ENCODE measurements at regions not wholly inside any gene's neighbourhood (a gene's known extent, or its start where the extent isn't known, plus 50 kb on each side); places are given as distances from the start of the nearest gene placed in this dataset.

DNA sequence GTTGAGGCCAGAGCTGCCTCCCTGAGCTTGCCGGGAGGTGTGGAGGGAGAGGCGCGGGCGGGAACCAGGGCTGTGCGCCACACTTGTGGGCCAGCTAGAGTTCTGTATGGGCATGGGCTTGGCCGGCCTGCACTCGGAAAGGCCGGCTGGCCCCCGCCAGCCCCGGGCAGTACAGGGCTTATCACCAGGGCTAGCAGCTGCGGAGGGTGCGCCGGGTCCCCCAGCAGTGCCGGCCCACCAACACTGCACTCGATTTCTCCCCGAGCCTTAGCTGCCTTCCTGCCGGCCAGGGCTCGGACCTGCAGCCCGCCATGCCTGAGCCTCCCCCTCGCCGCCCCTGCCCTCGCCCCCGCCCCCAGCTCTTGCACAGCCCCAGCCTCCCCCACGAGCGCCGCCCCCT, 472.7 kb downstream of the TFAP2A start:
- TF ChIP-seq TAF1 (conservative IDR thresholded peaks at IDR 0.05), result no peak
- TF ChIP-seq CTCF (IDR thresholded peaks at IDR 0.05; ENCODE audit: low read depth, low read length, missing input control), result no peak
- TF ChIP-seq MAX (IDR thresholded peaks at IDR 0.05), result no peak

All from liver (tissue), 3 donors.